Right atrium auricular region (tissue), 2 donors: ENCODE measurements at regions not wholly inside any gene's neighbourhood (a gene's known extent, or its start where the extent isn't known, plus 50 kb on each side); places are given as distances from the start of the nearest gene placed in this dataset.

Source experiments
- DNase-seq: peaks from one replicate; pipeline ENCODE4 v3.0.0-alpha.2; 2019; ENCODE audit warnings: low spot score
- H3K27ac ChIP-seq, 2 donors: fragments of 200-600 bp; sonication (generic); 1 replicate in 1 of 2; 2 replicates in 1 of 2; pipeline ENCODE4 v1.5.1; 2016 to 2019
- H3K27me3 ChIP-seq, 2 donors: fragments of 200-600 bp; sonication (generic); one replicate each; pipeline versions ENCODE4 v1.5.1 to v1.6.0; 2017 to 2019
- H3K36me3 ChIP-seq: fragments of 200-600 bp; sonication (generic); one replicate; pipeline ENCODE4 v1.5.1; 2016
- H3K4me1 ChIP-seq, 2 donors: fragments of 200-600 bp; sonication (generic); one replicate each; pipeline versions ENCODE4 v1.5.1 to v1.6.0; 2017 to 2019
- H3K4me3 ChIP-seq, 2 donors: fragments of 200-600 bp; sonication (generic); 1 replicate in 1 of 2; 2 replicates in 1 of 2; pipeline ENCODE4 v1.5.1; 2017 to 2019; ENCODE audit warnings: mild to moderate bottlenecking in 1 of 2, moderate library complexity in 1 of 2
- H3K9me3 ChIP-seq, 2 donors: fragments of 200-600 bp; sonication (generic); one replicate each; pipeline ENCODE4 v1.5.1; 2019
- TF ChIP-seq, protein P1 (sequence below), 2 donors: fragments of 200-600 bp; sonication (generic); IDR thresholded peaks; one replicate each; pipeline ENCODE4 v1.5.1; 2019; ENCODE audit warnings: antibody characterized with exemption in 2 of 2

DNA sequence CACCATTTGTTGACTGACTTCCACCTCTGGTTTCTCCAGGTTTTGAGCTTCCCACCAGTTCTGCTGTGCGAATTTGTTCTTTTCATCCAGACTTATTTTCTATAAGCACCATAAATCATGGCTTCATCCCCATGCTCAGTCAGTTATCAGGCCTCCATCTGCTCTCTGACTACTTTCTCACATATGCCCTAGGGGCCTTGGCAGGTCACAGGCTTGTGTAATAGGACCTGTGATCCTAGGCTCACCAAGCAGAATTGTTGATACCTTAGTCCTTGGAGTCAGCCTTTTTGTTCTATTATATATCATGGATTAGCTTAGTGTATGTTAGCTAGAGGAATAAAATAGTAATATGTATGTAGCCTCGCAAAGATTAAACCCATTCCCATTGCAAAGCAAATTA, 284.2 kb upstream of the TANK start:
- no peaks in the 10 kb centered on the region for H3K9me3 ChIP-seq
- TF ChIP-seq, protein P1, sequence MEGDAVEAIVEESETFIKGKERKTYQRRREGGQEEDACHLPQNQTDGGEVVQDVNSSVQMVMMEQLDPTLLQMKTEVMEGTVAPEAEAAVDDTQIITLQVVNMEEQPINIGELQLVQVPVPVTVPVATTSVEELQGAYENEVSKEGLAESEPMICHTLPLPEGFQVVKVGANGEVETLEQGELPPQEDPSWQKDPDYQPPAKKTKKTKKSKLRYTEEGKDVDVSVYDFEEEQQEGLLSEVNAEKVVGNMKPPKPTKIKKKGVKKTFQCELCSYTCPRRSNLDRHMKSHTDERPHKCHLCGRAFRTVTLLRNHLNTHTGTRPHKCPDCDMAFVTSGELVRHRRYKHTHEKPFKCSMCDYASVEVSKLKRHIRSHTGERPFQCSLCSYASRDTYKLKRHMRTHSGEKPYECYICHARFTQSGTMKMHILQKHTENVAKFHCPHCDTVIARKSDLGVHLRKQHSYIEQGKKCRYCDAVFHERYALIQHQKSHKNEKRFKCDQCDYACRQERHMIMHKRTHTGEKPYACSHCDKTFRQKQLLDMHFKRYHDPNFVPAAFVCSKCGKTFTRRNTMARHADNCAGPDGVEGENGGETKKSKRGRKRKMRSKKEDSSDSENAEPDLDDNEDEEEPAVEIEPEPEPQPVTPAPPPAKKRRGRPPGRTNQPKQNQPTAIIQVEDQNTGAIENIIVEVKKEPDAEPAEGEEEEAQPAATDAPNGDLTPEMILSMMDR (IDR thresholded peaks at IDR 0.05) = no peak
- H3K27ac ChIP-seq = no peak overlapping the region
- H3K4me3 ChIP-seq = no peak overlapping the region
- no peaks in the 10 kb centered on the region for H3K36me3 ChIP-seq
- no peaks in the 10 kb centered on the region for H3K4me1 ChIP-seq
- H3K27me3 ChIP-seq = no peaks in the 10 kb centered on the region
- no peak for DNase-seq

DNA sequence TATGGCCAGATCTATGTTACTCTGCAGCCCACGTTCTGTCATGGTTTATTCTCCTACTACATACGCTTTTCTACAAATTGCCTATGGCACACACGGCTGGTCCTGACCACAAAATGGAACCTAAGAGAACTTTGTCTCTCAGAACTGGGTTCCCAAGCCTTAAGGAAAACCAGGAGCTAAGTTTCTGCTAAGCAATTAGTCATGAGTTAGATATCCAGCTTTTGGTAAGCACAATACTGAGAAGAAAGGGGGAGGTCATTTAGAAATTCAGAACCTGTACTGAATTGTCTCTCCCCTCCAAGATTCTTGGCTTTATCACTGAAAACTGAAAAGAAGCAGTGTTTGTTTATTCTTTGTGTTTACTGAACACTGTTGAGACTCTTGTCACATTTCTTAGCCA, 283.5 kb upstream of the TANK start:
- no peak overlapping the region for H3K27ac ChIP-seq

DNA sequence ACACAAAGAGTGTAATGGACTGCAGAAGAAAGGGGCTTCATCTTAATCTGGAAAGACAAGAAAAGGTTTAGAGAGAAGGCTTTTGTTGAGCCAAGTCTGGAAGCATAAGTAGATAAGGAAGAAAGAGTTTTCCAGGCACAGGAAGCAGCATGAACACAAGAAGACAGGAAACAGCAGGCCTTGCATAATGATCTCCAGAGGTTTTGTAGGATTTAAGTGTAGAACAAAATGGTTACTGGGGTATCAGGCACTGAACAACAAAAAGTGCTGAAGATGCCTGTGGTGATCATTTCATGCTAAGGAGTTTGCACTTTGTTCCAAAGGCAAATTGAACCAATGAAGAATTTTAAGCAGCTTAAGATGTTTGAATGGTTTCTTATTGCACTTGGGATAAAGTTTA, 281.6 kb upstream of the TANK start:
- Histone ChIP-seq H3K27me3 (no peaks in the 10 kb centered on the region), H3K36me3 (no peaks in the 10 kb centered on the region), H3K9me3 (no peaks in the 10 kb centered on the region), H3K4me1 (no peaks in the 10 kb centered on the region), H3K4me3 (no peak overlapping the region), H3K27ac (no peak overlapping the region)
- TF ChIP-seq, protein P1 (IDR thresholded peaks at IDR 0.05) = no peak
- no peak for DNase-seq

More for the DNA sequence above, 283.5 kb upstream of the TANK start:
- no peak for DNase-seq
- H3K36me3 ChIP-seq = no peaks in the 10 kb centered on the region
- no peaks in the 10 kb centered on the region for H3K27me3 ChIP-seq
- no peaks in the 10 kb centered on the region for H3K9me3 ChIP-seq
- H3K4me1 ChIP-seq = no peaks in the 10 kb centered on the region
- TF ChIP-seq, protein P1 (IDR thresholded peaks at IDR 0.05) = no peak
- H3K4me3 ChIP-seq = no peak overlapping the region

DNA sequence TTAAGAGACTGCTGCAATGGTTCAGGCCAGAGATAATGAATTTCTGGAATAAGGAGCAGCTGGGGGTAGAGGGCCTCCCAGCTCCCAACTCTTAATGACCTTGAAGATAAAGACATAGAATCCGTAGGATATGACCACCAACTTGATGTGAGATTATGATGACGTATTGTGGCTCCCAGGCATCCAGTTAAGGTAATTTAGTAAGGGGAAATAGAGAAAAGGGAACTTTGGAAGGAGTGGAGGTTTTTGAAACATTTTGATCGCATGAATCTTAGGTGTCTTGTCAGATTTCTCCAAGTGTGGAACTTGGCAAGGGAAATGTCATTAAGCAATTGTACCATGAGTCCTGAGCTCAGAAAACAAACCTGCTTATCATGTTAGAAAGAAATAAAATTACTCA, 277.3 kb upstream of the TANK start:
- DNase-seq = no peak
- Histone ChIP-seq H3K9me3 (no peaks in the 10 kb centered on the region), H3K27ac (no peak overlapping the region), H3K4me3 (no peak overlapping the region), H3K36me3 (no peaks in the 10 kb centered on the region), H3K4me1 (no peaks in the 10 kb centered on the region), H3K27me3 (no peaks in the 10 kb centered on the region)
- TF ChIP-seq, protein P1 (IDR thresholded peaks at IDR 0.05) = no peak

DNA sequence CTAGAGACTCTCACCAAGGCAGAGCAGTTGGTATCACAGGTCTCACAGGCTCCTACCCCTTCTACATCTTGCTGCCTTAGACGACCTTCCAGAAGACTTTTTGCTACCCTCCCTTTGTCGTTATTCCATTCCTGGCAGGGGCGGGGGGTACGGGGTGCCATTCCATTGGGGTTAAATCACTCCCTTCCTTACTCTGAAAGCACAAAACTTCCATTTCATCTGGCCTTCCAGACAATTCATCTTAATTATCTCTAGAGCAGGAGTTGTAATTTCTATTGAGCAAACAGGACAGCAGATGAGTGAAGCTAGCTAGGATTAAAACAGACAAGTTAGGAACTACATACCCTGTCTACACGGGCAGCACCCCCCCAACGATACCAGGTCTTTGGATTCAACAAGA, 276.2 kb upstream of the TANK start:
- Histone ChIP-seq H3K9me3 (no peaks in the 10 kb centered on the region), H3K4me1 (no peaks in the 10 kb centered on the region), H3K36me3 (no peaks in the 10 kb centered on the region), H3K4me3 (no peak overlapping the region), H3K27ac (no peak overlapping the region), H3K27me3 (no peaks in the 10 kb centered on the region)
- DNase-seq = no peak
- TF ChIP-seq, protein P1 (IDR thresholded peaks at IDR 0.05) = no peak

DNA sequence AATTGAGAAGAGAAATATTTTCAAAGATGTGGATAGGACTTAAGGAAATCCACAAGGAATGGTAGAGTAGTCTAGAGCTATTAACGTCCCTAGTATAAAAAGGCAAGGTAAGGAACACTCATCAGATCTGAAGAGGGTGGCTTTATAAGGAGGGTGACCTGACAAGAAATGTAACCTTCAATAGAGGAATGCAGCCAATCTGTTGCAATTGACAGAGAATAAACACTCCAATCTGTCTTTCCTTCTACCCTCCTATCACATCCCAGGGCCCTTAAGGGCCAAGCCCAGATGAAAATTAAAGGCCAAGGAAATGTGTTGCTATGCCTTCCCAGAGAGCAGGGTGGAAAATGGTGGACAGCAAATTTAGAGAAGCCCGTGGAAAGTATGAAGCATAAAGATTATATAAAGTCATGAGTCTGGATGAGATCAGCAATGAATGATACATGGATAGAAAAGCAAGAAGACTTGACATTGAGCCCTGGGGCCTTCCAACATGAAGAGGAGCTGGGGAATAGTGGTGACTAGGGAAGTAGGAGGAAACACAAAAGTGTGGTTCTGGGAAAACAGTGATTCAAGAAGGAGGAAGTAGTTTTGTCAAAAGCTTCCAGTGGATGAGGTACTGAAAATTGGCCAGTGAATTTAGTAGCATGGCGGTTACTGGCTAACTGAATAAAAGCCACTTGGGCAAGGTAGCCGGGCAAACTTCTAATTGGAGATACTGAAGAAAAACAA, 270.6 kb upstream of the TANK start:
- H3K4me1 ChIP-seq = peaks cover 0 to 11% of the 10 kb centered on the region in 2 donors
- H3K27ac ChIP-seq = no peak overlapping the region
- no peaks in the 10 kb centered on the region for H3K36me3 ChIP-seq
- no peaks in the 10 kb centered on the region for H3K9me3 ChIP-seq
- TF ChIP-seq, protein P1 (IDR thresholded peaks at IDR 0.05) = no peak
- DNase-seq = no peak
- no peaks in the 10 kb centered on the region for H3K27me3 ChIP-seq
- no peak overlapping the region for H3K4me3 ChIP-seq
